SU-DHL-6 (cell line): ENCODE measurements at regions not wholly inside any gene's neighbourhood (a gene's known extent, or its start where the extent isn't known, plus 50 kb on each side); places are given as distances from the start of the nearest gene placed in this dataset.

ENCODE experiments used
- CTCF ChIP-seq: fragments of 200-600 bp; sonication (generic); IDR thresholded peaks from one replicate; pipeline ENCODE4 v1.5.1; 2017; ENCODE audit warnings: antibody characterized with exemption, mild to moderate bottlenecking, low read length, moderate library complexity; ENCODE audit not compliant: insufficient read depth, poor library complexity, severe bottlenecking
- EZH2phosphoT487 ChIP-seq: fragments of 200-600 bp; sonication (generic), shearing (Covaris generic); conservative IDR thresholded peaks from 2 replicates; pipeline ENCODE4 v1.6.1; 2018; ENCODE audit warnings: mild to moderate bottlenecking, antibody characterized with exemption, low read length, moderate library complexity, mixed read lengths

- TF ChIP-seq CTCF (no peak), EZH2phosphoT487 (no peak)
These were observed 98.4 kb downstream of the ANKRD10 start for GRCh38 chr13:110816500-110816899.
